Upper lobe of left lung (tissue), 6 donors: ENCODE measurements at regions not wholly inside any gene's neighbourhood (a gene's known extent, or its start where the extent isn't known, plus 50 kb on each side); places are given as distances from the start of the nearest gene placed in this dataset.

Source experiments
- ATAC-seq, 2 donors: fragments of 200-7000 bp; cut with Tn5 transposase; one replicate each; pipeline ENCODE4 v1.9.1; 2022; ENCODE audit warnings: mild to moderate bottlenecking in 2 of 2, moderate library complexity in 2 of 2; ENCODE audit not compliant: low FRiP score in 2 of 2
- DNase-seq, 2 donors: peaks; one replicate each; pipeline ENCODE4 v3.0.0-alpha.2; 2019 to 2020
- H3K27ac ChIP-seq, 4 donors: fragments of 200-600 bp; sonication (generic); one replicate each; pipeline ENCODE4 v1.5.1; 2016 to 2019
- H3K27me3 ChIP-seq, 4 donors: fragments of 200-600 bp; sonication (generic); one replicate each; pipeline ENCODE4 v1.5.1; 2017 to 2019
- H3K36me3 ChIP-seq, 4 donors: fragments of 200-600 bp; sonication (generic); one replicate each; pipeline ENCODE4 v1.5.1; 2016 to 2019
- H3K4me1 ChIP-seq, 4 donors: fragments of 200-600 bp; sonication (generic); one replicate each; pipeline ENCODE4 v1.5.1; 2018 to 2019
- H3K4me3 ChIP-seq, 4 donors: fragments of 200-600 bp; sonication (generic); one replicate each; pipeline ENCODE4 v1.5.1; 2017 to 2019; ENCODE audit warnings: mild to moderate bottlenecking in 2 of 4, moderate library complexity in 1 of 4
- H3K9me3 ChIP-seq, 4 donors: fragments of 200-600 bp; sonication (generic); one replicate each; pipeline ENCODE4 v1.5.1; 2018 to 2019
- CTCF ChIP-seq, 6 experiments: fragments of 450-650 bp in 4 of 6; fragments of 200-600 bp in 2 of 6; sonication (generic) in 2 of 6; IDR thresholded peaks; one replicate each; pipeline ENCODE4 v1.5.1; 2016 to 2019; ENCODE audit warnings: antibody characterized with exemption in 6 of 6
- EP300 ChIP-seq, 4 donors: sonication (generic); formaldehyde crosslinking; IDR thresholded peaks; one replicate each; pipeline ENCODE4 v1.5.1; 2017; ENCODE audit warnings: antibody characterized with exemption in 4 of 4, control low read depth in 2 of 4
- POLR2A ChIP-seq, 4 donors: fragments of 450-650 bp; IDR thresholded peaks; one replicate each; pipeline ENCODE4 v1.5.1; 2016 to 2017; ENCODE audit warnings: antibody characterized with exemption in 4 of 4, mild to moderate bottlenecking in 2 of 4
- POLR2AphosphoS5 ChIP-seq, 2 donors: sonication (generic); formaldehyde crosslinking; IDR thresholded peaks; one replicate each; pipeline ENCODE4 v1.5.1; 2017; ENCODE audit warnings: antibody characterized with exemption in 2 of 2
- WGBS, 2 donors: methylation state at CpG; one replicate each; pipeline ENCODE4 v1.1.5; 2017 to 2018; 5-methylcytosine and 5-hydroxymethylcytosine counted together
- donor health status: DM: no; HTN: no; CAD: no; lungs with moderate emphysema.
- donor health status: DM: no; HTN: yes; CAD: no; lungs with severe emphysema.

- DNase-seq (no peak), ATAC-seq (no peak)
- no peaks in the 10 kb centered on the region for H3K36me3 ChIP-seq
- H3K4me3 ChIP-seq, result no peak overlapping the region
- TF ChIP-seq CTCF (IDR thresholded peaks at IDR 0.05), result no peak
- TF ChIP-seq EP300 (IDR thresholded peaks at IDR 0.05), result no peak
- TF ChIP-seq POLR2AphosphoS5 (IDR thresholded peaks at IDR 0.05), result no peak
- TF ChIP-seq POLR2A (IDR thresholded peaks at IDR 0.05), result no peak
- no peaks in the 10 kb centered on the region for H3K4me1 ChIP-seq
- H3K27ac ChIP-seq, result no peak overlapping the region
- peaks cover 0 to 5% (median 2%) of the 10 kb centered on the region in 4 donors for H3K9me3 ChIP-seq
- no peaks in the 10 kb centered on the region for H3K27me3 ChIP-seq
- 80 to 81% methylated on average over 2 of the region's 2 CpGs for WGBS, 2 donors
Observed at GRCh38 chr16:54870151-54870550, 60.5 kb upstream of the IRX5 start.

- no peak overlapping the region for H3K27ac ChIP-seq
- WGBS, 2 donors, result 86 to 87% methylated on average over 4 of the region's 4 CpGs
- DNase-seq (no peak), ATAC-seq (no peak)
- no peaks in the 10 kb centered on the region for H3K27me3 ChIP-seq
- no peaks in the 10 kb centered on the region for H3K4me1 ChIP-seq
- H3K9me3 ChIP-seq, result peaks cover 0 to 5% (median 2%) of the 10 kb centered on the region in 4 donors
- no peak overlapping the region for H3K4me3 ChIP-seq
- TF ChIP-seq POLR2A (IDR thresholded peaks at IDR 0.05) (no peak), POLR2AphosphoS5 (IDR thresholded peaks at IDR 0.05) (no peak), EP300 (IDR thresholded peaks at IDR 0.05) (no peak), CTCF (IDR thresholded peaks at IDR 0.05) (no peak)
- H3K36me3 ChIP-seq, result no peaks in the 10 kb centered on the region
Observed at GRCh38 chr16:54867302-54867832, 63.3 kb upstream of the IRX5 start.

GRCh38 chr16:54862529-54862928, 68.1 kb upstream of the IRX5 start:
- no peak for TF ChIP-seq POLR2A (IDR thresholded peaks at IDR 0.05)
- TF ChIP-seq CTCF (IDR thresholded peaks at IDR 0.05), result no peak
- H3K36me3 ChIP-seq, result no peaks in the 10 kb centered on the region
- no peaks in the 10 kb centered on the region for H3K4me1 ChIP-seq
- H3K4me3 ChIP-seq, result no peak overlapping the region
- no peak for DNase-seq
- no peak for ATAC-seq
- no peaks in the 10 kb centered on the region for H3K27me3 ChIP-seq
- 38 to 47% methylated on average over 9 of the region's 9 CpGs for WGBS, 2 donors
- H3K27ac ChIP-seq, result no peak overlapping the region
- H3K9me3 ChIP-seq, result peaks cover 0 to under 1% (median 0%) of the 10 kb centered on the region in 4 donors

GRCh38 chr16:54856871-54857270, 73.8 kb upstream of the IRX5 start:
- TF ChIP-seq POLR2A (IDR thresholded peaks at IDR 0.05), result no peak
- TF ChIP-seq CTCF (IDR thresholded peaks at IDR 0.05), result no peak
- no peak for TF ChIP-seq EP300 (IDR thresholded peaks at IDR 0.05)
- TF ChIP-seq POLR2AphosphoS5 (IDR thresholded peaks at IDR 0.05), result no peak
- WGBS, 2 donors, result 98 to 100% methylated on average over 2 of the region's 2 CpGs
- Histone ChIP-seq H3K36me3 (no peaks in the 10 kb centered on the region), H3K4me1 (no peaks in the 10 kb centered on the region), H3K9me3 (peaks cover 0 to 6% (median 1%) of the 10 kb centered on the region in 4 donors), H3K27ac (no peak overlapping the region), H3K4me3 (no peak overlapping the region), H3K27me3 (no peaks in the 10 kb centered on the region)
- no peak for ATAC-seq
- DNase-seq, result no peak

- H3K9me3 ChIP-seq, result no peaks in the 10 kb centered on the region
- no peak overlapping the region for H3K27ac ChIP-seq
- WGBS, 2 donors, result 30 to 41% methylated on average over 2 of the region's 2 CpGs
- ATAC-seq, result no peak
- no peak overlapping the region for H3K4me3 ChIP-seq
- H3K4me1 ChIP-seq, result no peaks in the 10 kb centered on the region
- no peak for TF ChIP-seq CTCF (IDR thresholded peaks at IDR 0.05)
- no peak for TF ChIP-seq EP300 (IDR thresholded peaks at IDR 0.05)
- TF ChIP-seq POLR2A (IDR thresholded peaks at IDR 0.05), result no peak
- TF ChIP-seq POLR2AphosphoS5 (IDR thresholded peaks at IDR 0.05), result no peak
- no peaks in the 10 kb centered on the region for H3K27me3 ChIP-seq
- H3K36me3 ChIP-seq, result no peaks in the 10 kb centered on the region
- DNase-seq, result no peak
Observed at GRCh38 chr16:54847609-54848008, 83.1 kb upstream of the IRX5 start.
